ENCODE measurements at regions not wholly inside any gene's neighbourhood (a gene's known extent, or its start where the extent isn't known, plus 50 kb on each side); places are given as distances from the start of the nearest gene placed in this dataset.
"Not testable (repeated sequence)": the region's sequence is repeated elsewhere in the genome, so short reads cannot be mapped to it uniquely, and the experiment has no call there.

- H3K4me1 ChIP-seq (replicated peaks in 1 of 2) = no peaks in the 10 kb centered on the region
- no peak for ATAC-seq (replicated peaks in 6 of 8)
- no peak overlapping the region for H3K4me3 ChIP-seq
- no peak overlapping the region for H3K27ac ChIP-seq
- 0 to 88% (median 70%) methylated on average over 1 to 2 of the region's 2 CpGs; no CpG with 5 or more reads in 3 of the 10 experiments for WGBS, 10 experiments
- in situ Hi-C loops (cut with MboI; ENCODE audit: low pct_unique_long_range_greater_than_20kb in 2 of 9, low sequenced_read_pairs in 9 of 9, unreplicated experiment in 9 of 9) = no loop called here
Measured at GRCh38 chr12:74641694-74642093, 104.1 kb downstream of the ATXN7L3B start.

GRCh38 chr12:74644681-74645080 is 107.0 kb downstream of the ATXN7L3B start:
- Histone ChIP-seq H3K27ac (no peak overlapping the region), H3K4me1 (replicated peaks in 1 of 2) (no peaks in the 10 kb centered on the region), H3K4me3 (no peak overlapping the region)
- no peak for ATAC-seq (replicated peaks in 6 of 8)
- in situ Hi-C loops (cut with MboI; ENCODE audit: low pct_unique_long_range_greater_than_20kb in 2 of 9, low sequenced_read_pairs in 9 of 9, unreplicated experiment in 9 of 9) = no loop called here
- WGBS, 10 experiments = 0 to 100% (median 14%) methylated on average over 1 of the region's 1 CpG; no CpG with 5 or more reads in 3 of the 10 experiments

DNA sequence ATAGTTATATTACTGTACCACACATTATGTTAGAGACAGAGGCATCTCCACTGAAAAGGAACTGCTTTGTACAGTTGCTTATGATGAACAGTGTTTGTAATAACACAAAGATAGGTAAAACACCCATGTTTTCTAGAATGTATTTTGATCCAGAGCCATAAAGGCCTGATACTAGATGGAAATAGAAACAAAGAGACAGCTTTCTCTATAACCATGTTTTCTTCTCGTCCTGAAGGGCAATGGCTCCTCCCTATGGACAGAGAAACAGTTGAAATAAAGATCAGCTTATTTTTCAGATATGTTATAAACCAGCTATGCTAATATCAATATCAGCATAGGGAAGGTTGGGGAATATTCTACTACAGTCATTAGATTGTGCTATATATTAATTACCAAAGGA is 109.2 kb downstream of the ATXN7L3B start:
- Histone ChIP-seq H3K4me3 (no peak overlapping the region), H3K4me1 (replicated peaks in 1 of 2) (no peaks in the 10 kb centered on the region), H3K27ac (no peak overlapping the region)
- peak in 4 of 8 experiments; percentile 25 to 83 (median 62) for ATAC-seq (replicated peaks in 6 of 8)
- WGBS, 10 experiments = 0 to 89% (median 57%) methylated on average over 1 of the region's 1 CpG; no CpG with 5 or more reads in 4 of the 10 experiments
- in situ Hi-C loops (cut with MboI; ENCODE audit: low pct_unique_long_range_greater_than_20kb in 2 of 9, low sequenced_read_pairs in 9 of 9, unreplicated experiment in 9 of 9) = no loop called here

DNA sequence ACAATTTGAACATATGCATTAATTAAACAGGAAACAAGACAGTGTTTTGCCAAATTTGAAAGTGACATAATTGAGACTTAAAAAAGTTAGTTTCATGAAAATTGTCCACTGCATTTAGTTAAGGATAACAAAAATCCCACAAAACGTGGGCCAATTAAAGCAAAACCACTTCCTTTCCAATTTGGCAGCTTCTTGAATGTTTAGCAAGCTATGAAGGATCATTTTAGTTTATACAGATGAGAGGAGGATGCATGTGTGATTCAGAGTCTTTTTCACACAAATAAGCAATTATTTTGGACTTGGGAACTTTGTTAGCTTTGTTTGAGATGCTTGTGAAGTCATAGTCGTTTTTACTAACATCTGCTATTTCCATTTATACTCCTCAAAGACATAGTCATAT is 109.6 kb downstream of the ATXN7L3B start:
- ATAC-seq (replicated peaks in 6 of 8) = no peak
- 0 to 51% (median 28%) methylated on average over 2 of the region's 2 CpGs for WGBS, 10 experiments
- in situ Hi-C loops (cut with MboI; ENCODE audit: low pct_unique_long_range_greater_than_20kb in 2 of 9, low sequenced_read_pairs in 9 of 9, unreplicated experiment in 9 of 9) = no loop called here
- Histone ChIP-seq H3K27ac (no peak overlapping the region), H3K4me1 (replicated peaks in 1 of 2) (no peaks in the 10 kb centered on the region), H3K4me3 (no peak overlapping the region)

DNA sequence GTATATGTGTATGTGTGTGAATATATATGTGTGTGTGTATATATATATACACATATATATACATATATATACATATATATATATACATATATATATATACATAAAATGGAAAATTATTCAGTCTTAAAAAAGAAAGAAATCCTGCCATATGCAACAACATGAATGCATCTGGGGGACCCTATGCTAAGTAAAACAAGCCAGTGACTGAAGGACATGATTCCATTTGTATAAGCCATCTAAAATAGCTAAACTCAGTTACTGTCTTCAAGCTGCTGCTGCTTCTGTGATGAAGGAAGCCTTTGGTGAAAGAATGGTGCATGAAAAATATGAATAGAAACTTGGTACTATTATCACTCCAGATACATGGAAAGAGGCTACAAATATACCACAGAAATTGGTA is 118.6 kb downstream of the ATXN7L3B start:
- in situ Hi-C loops (cut with MboI; ENCODE audit: low pct_unique_long_range_greater_than_20kb in 2 of 9, low sequenced_read_pairs in 9 of 9, unreplicated experiment in 9 of 9) = no loop called here
- H3K4me1 ChIP-seq (replicated peaks in 1 of 2) = no peaks in the 10 kb centered on the region
- no peak overlapping the region for H3K27ac ChIP-seq
- no peak overlapping the region for H3K4me3 ChIP-seq
- ATAC-seq (replicated peaks in 6 of 8) = no peak

GRCh38 chr12:74660442-74660841 is 122.8 kb downstream of the ATXN7L3B start:
- H3K4me1 ChIP-seq (replicated peaks in 1 of 2) = no peaks in the 10 kb centered on the region
- ATAC-seq (replicated peaks in 6 of 8) = no peak
- H3K27ac ChIP-seq = no peak overlapping the region
- no peak overlapping the region for H3K4me3 ChIP-seq
- in situ Hi-C loops (cut with MboI; ENCODE audit: low pct_unique_long_range_greater_than_20kb in 2 of 9, low sequenced_read_pairs in 9 of 9, unreplicated experiment in 9 of 9) = no loop called here
- WGBS, 10 experiments = 24 to 94% (median 84%) methylated on average over 2 to 5 of the region's 5 CpGs; no CpG with 5 or more reads in 1 of the 10 experiments

DNA sequence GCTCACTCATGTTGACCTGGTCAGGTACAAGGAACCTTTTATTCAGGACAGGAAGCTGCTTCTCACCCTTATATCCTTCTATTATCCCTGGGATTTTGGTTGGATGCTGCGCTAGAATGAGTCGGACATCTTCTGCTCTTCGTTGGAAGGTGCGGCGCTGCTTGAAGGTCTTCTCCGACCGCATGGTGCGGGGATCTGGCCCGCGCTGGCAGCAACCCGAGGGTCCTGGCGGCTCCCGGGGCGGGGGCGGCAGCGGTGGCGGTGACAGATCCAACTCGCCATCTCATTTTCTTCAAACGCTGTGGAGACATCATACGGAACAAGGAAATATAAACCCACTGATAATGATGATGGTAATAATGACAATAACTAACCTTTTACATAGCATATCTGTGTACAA is 126.3 kb downstream of the ATXN7L3B start:
- ATAC-seq (replicated peaks in 6 of 8) = no peak

GRCh38 chr12:74665690-74666089 is 128.1 kb downstream of the ATXN7L3B start:
- Histone ChIP-seq H3K4me1 (replicated peaks in 1 of 2) (no peaks in the 10 kb centered on the region), H3K4me3 (no peak overlapping the region), H3K27ac (no peak overlapping the region)
- ATAC-seq (replicated peaks in 6 of 8) = no peak
- in situ Hi-C loops (cut with MboI; ENCODE audit: low pct_unique_long_range_greater_than_20kb in 2 of 9, low sequenced_read_pairs in 9 of 9, unreplicated experiment in 9 of 9) = no loop called here

More for the DNA sequence above, 126.3 kb downstream of the ATXN7L3B start:
- Histone ChIP-seq H3K4me1 (replicated peaks in 1 of 2) (no peaks in the 10 kb centered on the region), H3K4me3 (no peak overlapping the region), H3K27ac (no peak overlapping the region)
- in situ Hi-C loops (cut with MboI; ENCODE audit: low pct_unique_long_range_greater_than_20kb in 2 of 9, low sequenced_read_pairs in 9 of 9, unreplicated experiment in 9 of 9) = no loop called here
- 68 to 100% (median 86%) methylated on average over 1 to 11 of the region's 20 CpGs; no CpG with 5 or more reads in 4 of the 10 experiments for WGBS, 10 experiments

GRCh38 chr12:74671421-74671820 is 133.8 kb downstream of the ATXN7L3B start:
- WGBS, 10 experiments = 0 to 83% (median 25%) methylated on average over 1 of the region's 1 CpG; no CpG with 5 or more reads in 4 of the 10 experiments
- no peak overlapping the region for H3K27ac ChIP-seq
- no peaks in the 10 kb centered on the region for H3K4me1 ChIP-seq (replicated peaks in 1 of 2)
- no peak overlapping the region for H3K4me3 ChIP-seq
- no peak for ATAC-seq (replicated peaks in 6 of 8)
- in situ Hi-C loops (cut with MboI; ENCODE audit: low pct_unique_long_range_greater_than_20kb in 2 of 9, low sequenced_read_pairs in 9 of 9, unreplicated experiment in 9 of 9) = no loop called here

DNA sequence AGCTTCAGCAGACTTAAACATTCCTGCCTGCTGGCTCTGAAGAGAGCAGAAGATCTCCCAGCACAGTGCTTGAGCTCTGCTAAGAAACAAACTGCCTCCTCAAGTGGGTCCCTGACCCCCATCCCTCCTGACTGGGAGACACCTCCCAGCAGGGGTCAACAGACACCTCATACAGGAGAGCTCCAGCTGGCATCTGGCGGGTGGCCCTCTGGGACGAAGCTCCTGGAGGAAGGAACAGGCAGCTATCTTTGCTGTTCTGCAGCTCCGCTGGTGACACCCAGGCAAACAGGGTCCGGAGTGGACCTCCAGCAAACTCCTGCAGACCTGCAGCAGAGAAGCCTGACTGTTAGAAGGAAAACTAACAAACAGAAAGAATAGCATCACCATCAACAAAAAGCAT is 139.3 kb downstream of the ATXN7L3B start:
- in situ Hi-C loops (cut with MboI; ENCODE audit: low pct_unique_long_range_greater_than_20kb in 2 of 9, low sequenced_read_pairs in 9 of 9, unreplicated experiment in 9 of 9) = loop anchor here in 1 of 9 experiments (25.0 kb wide), 1 partner anchor 810 kb away; the partner anchor contains the start of gene GLIPR1
- not testable (repeated sequence) for H3K27ac ChIP-seq; H3K4me1 ChIP-seq (replicated peaks in 1 of 2); H3K4me3 ChIP-seq; ATAC-seq (replicated peaks in 6 of 8)
- WGBS, 10 experiments = 17 to 100% (median 70%) methylated on average over 1 to 4 of the region's 4 CpGs; no CpG with 5 or more reads in 4 of the 10 experiments

GRCh38 chr12:74685385-74685784 is 147.8 kb downstream of the ATXN7L3B start:
- H3K4me1 ChIP-seq (replicated peaks in 1 of 2) = peaks cover 0 to 4% of the 10 kb centered on the region in 2 donors
- 0 to 100% (median 89%) methylated on average over 1 to 5 of the region's 5 CpGs; no CpG with 5 or more reads in 3 of the 10 experiments for WGBS, 10 experiments
- in situ Hi-C loops (cut with MboI; ENCODE audit: low pct_unique_long_range_greater_than_20kb in 2 of 9, low sequenced_read_pairs in 9 of 9, unreplicated experiment in 9 of 9) = loop anchor here in 1 of 9 experiments (25.0 kb wide), 1 partner anchor 802 kb away; the partner anchor contains the start of gene GLIPR1
- no peak overlapping the region for H3K4me3 ChIP-seq
- no peak overlapping the region for H3K27ac ChIP-seq
- no peak for ATAC-seq (replicated peaks in 6 of 8)

- Histone ChIP-seq H3K27ac (no peak overlapping the region), H3K4me3 (no peak overlapping the region), H3K4me1 (replicated peaks in 1 of 2) (peaks cover 0 to 4% of the 10 kb centered on the region in 2 donors)
- 0 to 69% (median 44%) methylated on average over 2 to 3 of the region's 3 CpGs for WGBS, 10 experiments
- in situ Hi-C loops (cut with MboI; ENCODE audit: low pct_unique_long_range_greater_than_20kb in 2 of 9, low sequenced_read_pairs in 9 of 9, unreplicated experiment in 9 of 9) = loop anchor here in 1 of 9 experiments (25.0 kb wide), 1 partner anchor 798 kb away; the partner anchor contains the start of gene GLIPR1
- peak in 3 of 8 experiments; percentile 17 to 32 (median 26) for ATAC-seq (replicated peaks in 6 of 8)
Measured at GRCh38 chr12:74689071-74689655, 151.5 kb downstream of the ATXN7L3B start.

GRCh38 chr12:74689929-74690328 is 152.3 kb downstream of the ATXN7L3B start:
- no peak for ATAC-seq (replicated peaks in 6 of 8)

GRCh38 chr12:74719447-74719846 is 181.8 kb downstream of the ATXN7L3B start:
- no peak overlapping the region for H3K4me3 ChIP-seq
- no peaks in the 10 kb centered on the region for H3K4me1 ChIP-seq (replicated peaks in 1 of 2)
- no peak for ATAC-seq (replicated peaks in 6 of 8)
- no peak overlapping the region for H3K27ac ChIP-seq
- 0 to 84% (median 73%) methylated on average over 1 to 2 of the region's 2 CpGs for WGBS, 10 experiments
- in situ Hi-C loops (cut with MboI; ENCODE audit: low pct_unique_long_range_greater_than_20kb in 2 of 9, low sequenced_read_pairs in 9 of 9, unreplicated experiment in 9 of 9) = no loop called here

More at GRCh38 chr12:74689929-74690328, 152.3 kb downstream of the ATXN7L3B start:
- H3K4me1 ChIP-seq (replicated peaks in 1 of 2) = peaks cover 0 to 4% of the 10 kb centered on the region in 2 donors
- in situ Hi-C loops (cut with MboI; ENCODE audit: low pct_unique_long_range_greater_than_20kb in 2 of 9, low sequenced_read_pairs in 9 of 9, unreplicated experiment in 9 of 9) = loop anchor here in 1 of 9 experiments (25.0 kb wide), 1 partner anchor 797 kb away; the partner anchor contains the start of gene GLIPR1
- WGBS, 10 experiments = 43 to 100% (median 87%) methylated on average over 1 to 2 of the region's 2 CpGs
- H3K27ac ChIP-seq = no peak overlapping the region
- H3K4me3 ChIP-seq = no peak overlapping the region

Data from motor neuron (in vitro differentiated cells).